DOHH2 (cell line): ENCODE measurements at regions not wholly inside any gene's neighbourhood (a gene's known extent, or its start where the extent isn't known, plus 50 kb on each side); places are given as distances from the start of the nearest gene placed in this dataset.

Source experiments
- CTCF ChIP-seq: fragments of 200-600 bp; sonication (generic); IDR thresholded peaks from one replicate; pipeline ENCODE4 v1.5.1; 2014; ENCODE audit warnings: antibody characterized with exemption, mild to moderate bottlenecking, low read depth, low read length; ENCODE audit not compliant: poor library complexity, severe bottlenecking
- EZH2phosphoT487 ChIP-seq: fragments of 200-600 bp; sonication (generic); IDR thresholded peaks from 2 replicates; pipeline ENCODE4 v1.6.1; 2017; ENCODE audit warnings: borderline replicate concordance, mild to moderate bottlenecking, antibody characterized with exemption, low read length, moderate library complexity, mixed read lengths

DNA sequence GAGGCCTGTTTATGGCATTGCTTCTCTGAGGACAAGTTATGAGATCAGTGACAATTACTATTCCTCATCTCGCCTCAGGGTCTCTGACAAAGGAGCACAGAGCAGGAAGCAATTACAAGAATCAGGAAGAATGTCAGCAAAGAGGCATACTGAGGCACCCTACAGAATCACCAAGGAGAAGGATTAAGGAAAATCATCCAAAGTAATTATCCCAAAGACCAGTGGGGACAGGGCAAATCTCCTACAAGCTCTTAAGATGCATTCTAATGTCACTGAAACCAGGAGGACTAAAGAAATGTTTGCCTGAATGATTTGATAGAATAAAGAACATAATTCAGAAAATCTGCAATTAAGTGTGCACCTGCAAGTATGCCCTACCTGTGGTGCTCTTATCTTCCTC is 206.2 kb downstream of the RCHY1 start:
- TF ChIP-seq CTCF (no peak), EZH2phosphoT487 (no peak)
